ENCODE measurements at regions not wholly inside any gene's neighbourhood (a gene's known extent, or its start where the extent isn't known, plus 50 kb on each side); places are given as distances from the start of the nearest gene placed in this dataset.

- no peak for TF ChIP-seq CTCF (IDR thresholded peaks at IDR 0.05; ENCODE audit: low read length)
- TF ChIP-seq EZH2 (IDR thresholded peaks at IDR 0.05; ENCODE audit: borderline replicate concordance, low read length): no peak
These were observed 790.4 kb downstream of the PLA2G4A start for GRCh38 chr1:187619175-187619574.
